Spleen (tissue), 7 donors: ENCODE measurements at regions not wholly inside any gene's neighbourhood (a gene's known extent, or its start where the extent isn't known, plus 50 kb on each side); places are given as distances from the start of the nearest gene placed in this dataset.

ENCODE experiments used
- CTCF ChIP-seq, 11 experiments: fragments of 200-600 bp in 7 of 11; fragments of 450-650 bp in 4 of 11; sonication (generic) in 4 of 11; IDR thresholded peaks in 8 of 11; conservative IDR thresholded peaks in 3 of 11; 1 replicate in 7 of 11; 2 replicates in 4 of 11; pipeline versions ENCODE4 v1.4.0 to v1.8.0; 2016 to 2021; ENCODE audit warnings: antibody characterized with exemption in 11 of 11, inconsistent platforms in 4 of 11, mild to moderate bottlenecking in 1 of 11
- POLR2A ChIP-seq, 3 donors: fragments of 450-650 bp; IDR thresholded peaks; one replicate each; pipeline ENCODE4 v1.5.1; 2017; ENCODE audit warnings: antibody characterized with exemption in 3 of 3, mild to moderate bottlenecking in 1 of 3
- donor health status: DM: no; HTN: no; CAD: no; lungs with moderate emphysema.
- donor health status: DM: no; HTN: no; CAD: no.
- donor health status: DM: no; HTN: no; CAD: no.

GRCh38 chr1:3987669-3988235, 87.7 kb upstream of the C1orf174 start:
- TF ChIP-seq POLR2A (IDR thresholded peaks at IDR 0.05) (no peak), CTCF (IDR thresholded peaks at IDR 0.05 in 8 of 11, conservative IDR thresholded peaks at IDR 0.05 in 3 of 11) (no peak)
